Heart right ventricle (tissue), 16 donors: ENCODE measurements at regions not wholly inside any gene's neighbourhood (a gene's known extent, or its start where the extent isn't known, plus 50 kb on each side); places are given as distances from the start of the nearest gene placed in this dataset.

ENCODE experiments used
- ATAC-seq, 8 donors: fragments of 200-7000 bp; cut with Tn5 transposase; one replicate each; pipeline ENCODE4 v1.9.1; 2020; ENCODE audit warnings: mild to moderate bottlenecking in 8 of 8, moderate library complexity in 8 of 8, moderate number of reproducible peaks in 1 of 8
- DNase-seq, 2 donors: peaks; one replicate each; pipeline ENCODE4 v3.0.0-alpha.2; 2020
- H3K27ac ChIP-seq, 10 donors: fragments of 200-600 bp; sonication (generic) in 2 of 10; one replicate each; pipeline versions ENCODE4 v1.5.0 to v1.8.0; 2020 to 2022; ENCODE audit warnings: mild to moderate bottlenecking in 3 of 10
- H3K27me3 ChIP-seq, 7 donors: fragments of 200-600 bp; one replicate each; pipeline ENCODE4 v1.8.0; 2021 to 2022; ENCODE audit warnings: mild to moderate bottlenecking in 2 of 7
- H3K36me3 ChIP-seq, 9 donors: fragments of 200-600 bp; sonication (generic) in 1 of 9; one replicate each; pipeline versions ENCODE4 v1.5.0 to v1.8.0; 2020 to 2022; ENCODE audit warnings: mild to moderate bottlenecking in 2 of 9
- H3K4me1 ChIP-seq, 9 donors: fragments of 200-600 bp; sonication (generic) in 1 of 9; one replicate each; pipeline versions ENCODE4 v1.5.0 to v1.8.0; 2020 to 2022; ENCODE audit warnings: mild to moderate bottlenecking in 4 of 9
- H3K4me3 ChIP-seq, 10 donors: fragments of 200-600 bp; sonication (generic) in 2 of 10; one replicate each; pipeline versions ENCODE4 v1.5.0 to v1.8.0; 2020 to 2022; ENCODE audit warnings: mild to moderate bottlenecking in 7 of 10, moderate library complexity in 2 of 10
- H3K9me3 ChIP-seq, 11 donors: fragments of 200-600 bp in 10 of 11; sonication (generic) in 2 of 11; one replicate each; pipeline versions ENCODE4 v1.5.0 to v1.8.0; 2013 to 2022; ENCODE audit warnings: mild to moderate bottlenecking in 2 of 11, control low read depth in 1 of 11, moderate library complexity in 1 of 11
- WGBS, 2 donors: extraction: QIAGEN DNeasy Blood & Tissue Kit; methylation state at CpG; one replicate each; pipeline ENCODE4 v1.1.7; 2013; ENCODE audit warnings: inconsistent platforms in 1 of 2; 5-methylcytosine and 5-hydroxymethylcytosine counted together
- intact Hi-C, 10 donors: fragments of 100-400 bp; cut with DNase I; formaldehyde crosslinking; loops; one replicate each; pipeline versions ENCODE4 v1.11.1 to v1.14.2; 2022
- TF ChIP-seq, protein P1 (sequence below), 9 donors: fragments of 200-600 bp; sonication (generic) in 2 of 9; IDR thresholded peaks; one replicate each; pipeline versions ENCODE4 v1.5.0 to v1.8.0; 2021 to 2022; ENCODE audit warnings: antibody characterized with exemption in 9 of 9, mild to moderate bottlenecking in 5 of 9, moderate library complexity in 1 of 9
- donor health status: Arrhythmogenic right ventricular cardiomyopathy.
- donor health status: ischemic (EF 13 %, LVEDD 7.1; RV severe dilation, severe dysfunction).
- donor health status: healthy with polysubstance abuse.
- donor health status: DM: no; HTN: yes; CAD: no.
- donor health status: DM: no; HTN: no; CAD: no.
- donor health status: ischemic (EF 25% LVEDD 6.9; RV normal size, moderate dysfunction).
- donor health status: ischemic (EF 25% LVEDD 5.7; RV mildly dilated, moderate dysfunction).
- donor health status: healthy.
- donor health status: DM: yes; HTN: yes; CAD: no.
- donor health status: Ischemic cardiomyopathy.
- donor health status: ischemic (EF 35%, LVEDD 5.7; RV mildly dilated, moderate dysfunction).
- donor health status: nonischemic (EF 11% LVEDD 7.7; RV severe dilation, severe dysfunction).
- donor health status: DM: yes; HTN: yes; CAD: no.
- donor health status: PGD.
- donor health status: ischemic (EF 29% LVEDD 5.4; RV normal size, mild dysfunction).
- donor health status: nonischemic (EF 23%, LVEDD 6.1; RV moderate dilation, normal function).

DNA sequence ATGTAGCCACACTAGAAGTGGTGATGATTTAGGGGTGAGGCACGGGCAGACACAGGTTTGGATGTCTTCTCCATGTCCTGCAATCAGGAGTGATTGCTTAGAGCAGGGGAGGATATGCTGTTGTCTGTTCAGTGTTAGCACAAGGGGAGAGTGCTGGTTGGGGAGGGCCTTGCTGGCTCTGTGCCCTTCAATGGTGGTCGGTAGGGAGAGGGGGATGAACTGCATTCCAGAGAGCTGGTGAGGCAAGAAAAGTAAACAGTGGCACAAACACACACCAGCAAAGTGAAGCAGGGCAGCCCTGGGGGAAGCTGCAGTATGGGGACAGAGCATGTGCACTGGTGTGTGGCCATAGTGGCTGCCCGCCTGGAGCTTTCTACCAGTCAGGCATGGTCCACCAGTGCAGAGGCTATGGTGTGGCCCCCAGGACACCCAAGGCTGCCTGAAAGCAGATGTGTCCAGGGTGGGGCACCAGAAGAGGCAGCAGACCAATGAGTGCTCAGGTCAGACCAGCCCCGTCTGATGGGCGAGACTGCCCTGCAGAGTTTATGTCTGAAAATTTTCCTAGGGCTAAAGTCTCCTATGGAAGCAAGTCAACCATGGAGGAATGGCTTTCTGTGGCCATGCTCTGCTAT is 1676.9 kb downstream of the PCDH9 start:
- H3K36me3 ChIP-seq, result no peaks in the 10 kb centered on the region
- H3K9me3 ChIP-seq, result peaks cover 0 to 51% (median 10%) of the 10 kb centered on the region in 11 donors
- no peak for ATAC-seq
- no peak for DNase-seq
- no peak overlapping the region for H3K27ac ChIP-seq
- no peaks in the 10 kb centered on the region for H3K4me1 ChIP-seq
- 64 to 69% methylated on average over 5 of the region's 5 CpGs for WGBS, 2 donors
- H3K4me3 ChIP-seq, result no peak overlapping the region
- intact Hi-C loops, result no loop called here
- TF ChIP-seq, protein P1, sequence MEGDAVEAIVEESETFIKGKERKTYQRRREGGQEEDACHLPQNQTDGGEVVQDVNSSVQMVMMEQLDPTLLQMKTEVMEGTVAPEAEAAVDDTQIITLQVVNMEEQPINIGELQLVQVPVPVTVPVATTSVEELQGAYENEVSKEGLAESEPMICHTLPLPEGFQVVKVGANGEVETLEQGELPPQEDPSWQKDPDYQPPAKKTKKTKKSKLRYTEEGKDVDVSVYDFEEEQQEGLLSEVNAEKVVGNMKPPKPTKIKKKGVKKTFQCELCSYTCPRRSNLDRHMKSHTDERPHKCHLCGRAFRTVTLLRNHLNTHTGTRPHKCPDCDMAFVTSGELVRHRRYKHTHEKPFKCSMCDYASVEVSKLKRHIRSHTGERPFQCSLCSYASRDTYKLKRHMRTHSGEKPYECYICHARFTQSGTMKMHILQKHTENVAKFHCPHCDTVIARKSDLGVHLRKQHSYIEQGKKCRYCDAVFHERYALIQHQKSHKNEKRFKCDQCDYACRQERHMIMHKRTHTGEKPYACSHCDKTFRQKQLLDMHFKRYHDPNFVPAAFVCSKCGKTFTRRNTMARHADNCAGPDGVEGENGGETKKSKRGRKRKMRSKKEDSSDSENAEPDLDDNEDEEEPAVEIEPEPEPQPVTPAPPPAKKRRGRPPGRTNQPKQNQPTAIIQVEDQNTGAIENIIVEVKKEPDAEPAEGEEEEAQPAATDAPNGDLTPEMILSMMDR (IDR thresholded peaks at IDR 0.05), result no peak
- H3K27me3 ChIP-seq, result no peaks in the 10 kb centered on the region

DNA sequence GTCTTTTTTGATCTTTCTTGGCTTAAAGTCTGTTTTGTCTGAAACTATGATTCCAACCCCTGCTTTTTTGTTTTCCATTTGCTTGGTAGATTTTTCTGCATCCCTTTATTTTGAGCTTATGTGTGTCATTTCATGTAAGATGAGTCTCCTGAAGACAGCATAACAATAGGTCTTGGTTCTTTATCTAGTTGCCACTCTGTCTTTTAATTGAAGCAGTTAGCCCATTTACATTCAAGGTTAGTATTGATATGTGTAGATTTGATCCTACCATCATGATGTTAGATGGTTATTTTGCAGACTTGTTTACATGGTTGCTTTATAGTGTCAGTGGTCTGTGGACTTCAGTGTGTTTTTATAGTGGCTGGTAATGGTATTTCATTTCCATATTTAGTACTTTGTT is 1678.9 kb downstream of the PCDH9 start:
- DNase-seq (no peak), ATAC-seq (no peak)
- H3K27me3 ChIP-seq, result no peaks in the 10 kb centered on the region
- no peaks in the 10 kb centered on the region for H3K36me3 ChIP-seq
- no peak overlapping the region for H3K4me3 ChIP-seq
- H3K27ac ChIP-seq, result no peak overlapping the region
- TF ChIP-seq, protein P1 (IDR thresholded peaks at IDR 0.05), result no peak
- H3K4me1 ChIP-seq, result no peaks in the 10 kb centered on the region
- intact Hi-C loops, result no loop called here
- peaks cover 0 to 43% (median 10%) of the 10 kb centered on the region in 11 donors for H3K9me3 ChIP-seq

DNA sequence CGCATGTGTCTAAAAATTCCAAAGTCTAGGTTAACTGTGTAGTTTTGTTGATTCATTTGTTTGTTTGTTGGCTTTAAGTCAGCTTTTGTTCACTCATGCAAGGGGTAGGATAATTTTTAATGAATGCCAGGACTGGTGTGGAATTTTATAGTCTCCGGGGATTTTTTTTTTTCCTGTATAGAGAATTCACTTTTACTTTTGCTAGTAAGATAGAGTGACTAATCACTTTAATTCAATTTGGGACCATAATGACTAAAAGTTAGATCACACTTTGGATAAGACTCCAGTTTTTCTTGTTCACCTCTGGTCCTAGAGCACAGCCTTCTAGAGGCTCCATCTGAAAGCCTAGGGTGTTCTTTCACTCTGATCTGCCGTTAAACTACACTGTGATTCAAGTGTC is 1690.0 kb downstream of the PCDH9 start:
- Histone ChIP-seq H3K4me3 (no peak overlapping the region), H3K4me1 (no peaks in the 10 kb centered on the region), H3K27me3 (no peaks in the 10 kb centered on the region), H3K9me3 (peaks cover 0 to 12% (median 0%) of the 10 kb centered on the region in 11 donors), H3K36me3 (no peaks in the 10 kb centered on the region), H3K27ac (no peak overlapping the region)
- 78 to 85% methylated on average over 3 of the region's 3 CpGs for WGBS, 2 donors
- TF ChIP-seq, protein P1 (IDR thresholded peaks at IDR 0.05), result no peak
- ATAC-seq, result no peak
- no peak for DNase-seq
- intact Hi-C loops, result no loop called here

DNA sequence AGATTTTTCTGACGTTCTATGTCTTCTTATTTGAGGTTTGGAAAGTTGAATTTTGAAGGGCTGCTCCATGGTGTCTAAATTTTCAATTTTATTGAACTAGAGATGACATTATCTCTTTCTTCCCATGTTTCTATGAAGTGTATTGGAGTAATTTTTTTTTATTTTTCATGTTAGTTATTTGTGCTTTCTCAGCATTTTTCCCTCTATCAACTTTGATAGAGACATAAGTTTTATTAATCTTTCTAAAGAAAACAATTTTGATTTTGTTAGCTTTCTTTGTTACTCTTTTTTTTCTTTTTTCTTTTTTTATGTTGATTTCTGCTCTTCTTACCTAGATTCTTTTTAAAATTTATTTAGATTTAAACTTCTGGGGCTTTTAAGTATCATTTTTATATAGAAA is 1694.8 kb downstream of the PCDH9 start:
- ATAC-seq (no peak), DNase-seq (no peak)
- no peaks in the 10 kb centered on the region for H3K4me1 ChIP-seq
- TF ChIP-seq, protein P1 (IDR thresholded peaks at IDR 0.05), result no peak
- H3K4me3 ChIP-seq, result no peak overlapping the region
- peaks cover 0 to 10% (median 0%) of the 10 kb centered on the region in 11 donors for H3K9me3 ChIP-seq
- H3K27ac ChIP-seq, result no peak overlapping the region
- H3K36me3 ChIP-seq, result no peaks in the 10 kb centered on the region
- 73 to 79% methylated on average over 1 of the region's 1 CpG for whole genome bisulfite sequencing, 2 donors
- no peaks in the 10 kb centered on the region for H3K27me3 ChIP-seq
- intact Hi-C loops, result no loop called here
